T-cell (primary cell): ENCODE measurements at regions not wholly inside any gene's neighbourhood (a gene's known extent, or its start where the extent isn't known, plus 50 kb on each side); places are given as distances from the start of the nearest gene placed in this dataset.

Experiments
- ATAC-seq, 4 experiments: fragments of 200-7000 bp in 3 of 4; fragments of 150-1000 bp in 1 of 4; cut with Tn5 transposase; replicated peaks in 1 of 4; 1 replicate in 3 of 4; 2 replicates in 1 of 4; pipeline ENCODE4 v1.10.0; 2021; ENCODE audit warnings: moderate library complexity in 3 of 4, mild to moderate bottlenecking in 2 of 4, moderate number of reproducible peaks in 1 of 4
- CTCF ChIA-PET, 2 donors: fragments of 300-600 bp; sonication (Branson Sonifier 250); formaldehyde crosslinking; loops; one replicate each; lab custom pipeline; 2022; ENCODE audit warnings: antibody characterized with exemption in 2 of 2; lab: Charles Lee
- POLR2A ChIA-PET, 2 donors: fragments of 300-600 bp; sonication (Branson Sonifier 250); formaldehyde crosslinking; loops; one replicate each; lab custom pipeline; 2022; ENCODE audit warnings: antibody characterized with exemption in 2 of 2; lab: Charles Lee
- DNase-seq, 35 experiments: peaks; one replicate each; pipeline versions ENCODE4 v3.0.0 to v3.0.0-alpha.2; 2013 to 2023
- H3K27ac ChIP-seq: one replicate; pipeline ENCODE4 v1.5.1; 2013; ENCODE audit warnings: low read length
- H3K27me3 ChIP-seq, 2 experiments: replicated peaks in 1 of 2; 1 replicate in 1 of 2; 2 replicates in 1 of 2; pipeline versions ENCODE4 v1.6.1 to v1.7.0; 2013; ENCODE audit warnings: low read length in 1 of 2, mixed read lengths in 1 of 2; ENCODE audit not compliant: control insufficient read depth in 2 of 2, insufficient read depth in 2 of 2; ENCODE audit errors: extremely low read depth in 1 of 2
- H3K36me3 ChIP-seq, 2 donors: 1 replicate in 1 of 2; 2 replicates in 1 of 2; pipeline versions ENCODE4 v1.6.1 to v1.7.0; 2013; ENCODE audit warnings: low read length in 1 of 2; ENCODE audit not compliant: control insufficient read depth in 2 of 2, insufficient read depth in 1 of 2; ENCODE audit errors: extremely low read depth in 1 of 2
- H3K4me1 ChIP-seq, 2 experiments: 1 replicate in 1 of 2; 2 replicates in 1 of 2; pipeline versions ENCODE4 v1.6.1 to v1.7.0; 2013; ENCODE audit warnings: low read length in 2 of 2, mixed read lengths in 1 of 2; ENCODE audit not compliant: insufficient read depth in 2 of 2, control insufficient read depth in 1 of 2; ENCODE audit errors: extremely low read depth in 1 of 2
- H3K4me3 ChIP-seq, 2 donors: 1 replicate in 1 of 2; 2 replicates in 1 of 2; pipeline versions ENCODE4 v1.5.1 to v1.7.0; 2013; ENCODE audit warnings: mild to moderate bottlenecking in 2 of 2, low read length in 1 of 2, moderate library complexity in 1 of 2; ENCODE audit not compliant: control insufficient read depth in 1 of 2; ENCODE audit errors: extremely low read depth in 1 of 2
- H3K9me3 ChIP-seq: 2 replicates; pipeline ENCODE4 v1.7.0; 2013
- H3K27ac Mint-ChIP-seq, 2 donors: one replicate each; pipeline ENCODE4 v1.8.0; 2020 to 2021; ENCODE audit warnings: mild to moderate bottlenecking in 2 of 2, mixed read lengths in 2 of 2
- H3K27me3 Mint-ChIP-seq, 2 donors: one replicate each; pipeline ENCODE4 v1.8.0; 2021 to 2022; ENCODE audit warnings: mixed read lengths in 2 of 2
- H3K36me3 Mint-ChIP-seq: one replicate; pipeline ENCODE4 v1.8.0; 2021; ENCODE audit warnings: mixed read lengths
- H3K4me1 Mint-ChIP-seq, 3 donors: one replicate each; pipeline ENCODE4 v1.8.0; 2020 to 2022; ENCODE audit warnings: mixed read lengths in 3 of 3, mild to moderate bottlenecking in 1 of 3
- H3K4me3 Mint-ChIP-seq, 3 donors: one replicate each; pipeline ENCODE4 v1.8.0; 2020 to 2022; ENCODE audit warnings: mild to moderate bottlenecking in 3 of 3, mixed read lengths in 3 of 3, moderate library complexity in 3 of 3
- H3K9me3 Mint-ChIP-seq, 3 donors: one replicate each; pipeline ENCODE4 v1.8.0; 2020 to 2022; ENCODE audit warnings: mixed read lengths in 3 of 3
- WGBS: methylation state at CpG from one replicate; pipeline ENCODE4 v1.1.5; 2013; ENCODE audit warnings: missing lambda C conversion rate; ENCODE audit not compliant: insufficient coverage; 5-methylcytosine and 5-hydroxymethylcytosine counted together

DNA sequence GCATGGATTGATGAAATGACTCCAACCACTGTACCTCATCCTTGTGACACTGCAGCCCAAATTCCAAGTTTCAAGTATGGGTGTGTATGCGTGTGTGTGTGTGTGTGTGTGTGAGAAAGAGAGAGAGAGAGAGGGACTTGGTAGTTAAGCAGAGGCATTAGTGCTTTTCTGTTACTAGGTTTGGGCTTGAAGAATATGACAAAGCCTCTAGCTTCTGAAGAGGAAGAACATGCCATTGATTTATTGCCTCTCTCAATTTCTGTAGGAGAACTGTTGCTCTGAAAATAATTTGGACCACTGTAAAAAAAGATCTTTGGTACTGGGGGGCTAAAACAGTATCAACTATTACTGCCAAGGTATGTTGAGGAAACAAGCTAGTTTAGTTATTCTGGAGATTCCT is 139.2 kb downstream of the AQP9 start:
- ATAC-seq, result no peak
- WGBS, result no CpG with 5 or more reads among the region's 1 CpG
- POLR2A ChIA-PET, result no interaction called here

DNA sequence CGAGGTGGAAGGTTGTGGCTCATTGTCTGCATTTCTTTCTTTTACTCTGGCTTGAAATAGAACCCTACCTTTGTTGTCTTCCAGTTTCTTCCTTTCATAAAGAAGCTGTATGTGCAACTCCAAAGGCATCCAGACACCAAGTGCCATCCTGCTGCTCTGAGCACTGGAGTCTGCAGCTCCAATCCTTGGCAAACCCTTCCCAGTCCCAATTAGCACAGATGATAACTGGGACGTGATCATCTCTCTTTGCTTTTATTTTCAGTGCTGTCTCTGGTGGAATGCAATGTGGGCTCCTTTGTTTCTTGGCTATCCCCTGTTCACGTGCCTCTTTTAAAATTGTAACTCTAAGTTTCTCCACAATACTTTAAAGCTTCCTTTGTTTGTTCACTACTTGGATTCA is 140.9 kb downstream of the AQP9 start:
- no peaks in the 10 kb centered on the region for H3K9me3 ChIP-seq
- H3K9me3 Mint-ChIP-seq, result no peaks in the 10 kb centered on the region
- DNase-seq, result no peak
- H3K27me3 Mint-ChIP-seq, result peaks cover 0 to 2% of the 10 kb centered on the region in 2 donors
- H3K36me3 Mint-ChIP-seq, result no peaks in the 10 kb centered on the region
- H3K27ac Mint-ChIP-seq, result no peak overlapping the region
- CTCF ChIA-PET, result no interaction called here
- no peak overlapping the region for H3K4me3 Mint-ChIP-seq
- H3K36me3 ChIP-seq, result no peaks in the 10 kb centered on the region
- WGBS, result no CpG with 5 or more reads among the region's 3 CpGs
- H3K4me1 Mint-ChIP-seq, result no peaks in the 10 kb centered on the region
- no peak overlapping the region for H3K4me3 ChIP-seq
- no peak for ATAC-seq
- POLR2A ChIA-PET, result no interaction called here
- no peaks in the 10 kb centered on the region for H3K4me1 ChIP-seq
- no peaks in the 10 kb centered on the region for H3K27me3 ChIP-seq
- H3K27ac ChIP-seq, result no peak overlapping the region

More for the DNA sequence above, 139.2 kb downstream of the AQP9 start:
- H3K27me3 Mint-ChIP-seq, result peaks cover 0 to 2% of the 10 kb centered on the region in 2 donors
- no peaks in the 10 kb centered on the region for H3K9me3 ChIP-seq
- no peaks in the 10 kb centered on the region for H3K27me3 ChIP-seq
- H3K36me3 ChIP-seq, result no peaks in the 10 kb centered on the region
- no peak for DNase-seq
- CTCF ChIA-PET, result no interaction called here
- H3K27ac Mint-ChIP-seq, result no peak overlapping the region
- H3K9me3 Mint-ChIP-seq, result no peaks in the 10 kb centered on the region
- no peak overlapping the region for H3K4me3 ChIP-seq
- H3K36me3 Mint-ChIP-seq, result no peaks in the 10 kb centered on the region
- H3K4me1 ChIP-seq, result no peaks in the 10 kb centered on the region
- H3K27ac ChIP-seq, result no peak overlapping the region
- no peaks in the 10 kb centered on the region for H3K4me1 Mint-ChIP-seq
- no peak overlapping the region for H3K4me3 Mint-ChIP-seq

DNA sequence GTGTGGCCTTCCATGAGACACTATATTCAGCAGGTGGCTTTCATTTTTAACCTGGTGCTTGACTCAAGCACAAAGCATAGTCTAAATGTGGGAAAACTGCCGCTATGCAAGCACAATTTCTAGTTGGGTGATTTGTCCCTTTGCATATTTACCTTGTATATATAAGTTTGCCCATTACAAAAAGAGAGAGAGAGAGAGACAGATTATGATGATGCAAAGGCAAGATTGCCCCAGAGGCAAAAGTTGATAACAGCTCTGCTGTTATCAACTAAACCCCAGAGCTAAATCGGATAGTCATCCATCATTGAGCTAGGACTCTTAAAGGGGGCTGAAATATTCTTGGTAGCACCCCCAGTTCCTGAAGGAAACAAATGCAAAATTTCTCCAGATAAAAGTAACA is 141.5 kb downstream of the AQP9 start:
- Histone ChIP-seq H3K4me1 (no peaks in the 10 kb centered on the region), H3K27ac (no peak overlapping the region), H3K36me3 (no peaks in the 10 kb centered on the region), H3K27me3 (no peaks in the 10 kb centered on the region), H3K9me3 (no peaks in the 10 kb centered on the region), H3K4me3 (no peak overlapping the region)
- no CpG with 5 or more reads among the region's 2 CpGs for WGBS
- peaks cover 0 to 2% (median under 1%) of the 10 kb centered on the region in 3 donors for H3K4me1 Mint-ChIP-seq
- H3K36me3 Mint-ChIP-seq, result no peaks in the 10 kb centered on the region
- no peaks in the 10 kb centered on the region for H3K9me3 Mint-ChIP-seq
- no peak for ATAC-seq
- no peak overlapping the region for H3K4me3 Mint-ChIP-seq
- ChIA-PET POLR2A (no interaction called here), CTCF (interaction anchor here in 1 of 2 donors (0.8 kb wide), 1 partner anchor 764 kb away, joined by 3 read pairs; no protein-coding TSS in a partner anchor)
- H3K27ac Mint-ChIP-seq, result no peak overlapping the region
- H3K27me3 Mint-ChIP-seq, result peaks cover 0 to 2% of the 10 kb centered on the region in 2 donors
- DNase-seq, result no peak

DNA sequence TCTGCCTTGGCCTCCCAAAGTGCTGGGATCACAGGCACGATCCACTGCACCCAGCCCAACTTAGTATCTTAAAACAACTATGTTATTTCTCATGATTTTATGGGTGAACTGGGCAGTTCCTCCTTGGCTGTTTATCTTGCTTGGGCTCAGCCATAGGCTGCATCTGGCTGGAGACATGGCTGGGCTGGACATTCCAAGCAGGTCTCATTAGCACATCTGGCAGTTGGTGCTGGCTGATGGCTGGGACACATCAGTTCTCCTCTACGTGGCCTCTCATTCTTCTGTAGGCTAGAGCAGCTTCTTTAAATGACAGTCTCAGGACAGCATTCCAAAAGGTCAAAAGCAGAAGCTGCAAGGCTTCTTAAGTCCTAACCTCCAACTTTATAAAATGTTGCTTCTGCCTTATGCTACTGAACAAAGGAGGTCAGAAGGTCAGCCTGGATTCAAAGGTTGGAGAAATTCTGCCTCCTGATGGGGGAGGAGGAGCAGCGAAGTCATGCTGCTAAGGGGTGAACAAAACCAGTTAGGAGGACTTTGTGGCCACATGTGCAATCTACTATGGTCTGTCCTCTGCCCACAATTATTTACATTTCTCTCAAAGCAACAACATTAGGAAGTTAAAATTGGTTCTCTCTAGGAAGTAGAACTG is 144.0 kb downstream of the AQP9 start:
- Histone ChIP-seq H3K4me3 (no peak overlapping the region), H3K9me3 (no peaks in the 10 kb centered on the region), H3K27ac (no peak overlapping the region), H3K27me3 (no peaks in the 10 kb centered on the region), H3K4me1 (peaks cover 0 to 13% of the 10 kb centered on the region in 2 experiments), H3K36me3 (no peaks in the 10 kb centered on the region)
- Mint-ChIP-seq H3K9me3 (no peaks in the 10 kb centered on the region), H3K4me1 (peaks cover 11 to 23% (median 16%) of the 10 kb centered on the region in 3 donors), H3K4me3 (no peak overlapping the region), H3K27me3 (no peaks in the 10 kb centered on the region), H3K27ac (no peak overlapping the region), H3K36me3 (no peaks in the 10 kb centered on the region)
- 94% methylated on average over 2 of the region's 3 CpGs for WGBS
- POLR2A ChIA-PET, result no interaction called here
- CTCF ChIA-PET, result no interaction called here
- ATAC-seq, result no peak
- no peak for DNase-seq

DNA sequence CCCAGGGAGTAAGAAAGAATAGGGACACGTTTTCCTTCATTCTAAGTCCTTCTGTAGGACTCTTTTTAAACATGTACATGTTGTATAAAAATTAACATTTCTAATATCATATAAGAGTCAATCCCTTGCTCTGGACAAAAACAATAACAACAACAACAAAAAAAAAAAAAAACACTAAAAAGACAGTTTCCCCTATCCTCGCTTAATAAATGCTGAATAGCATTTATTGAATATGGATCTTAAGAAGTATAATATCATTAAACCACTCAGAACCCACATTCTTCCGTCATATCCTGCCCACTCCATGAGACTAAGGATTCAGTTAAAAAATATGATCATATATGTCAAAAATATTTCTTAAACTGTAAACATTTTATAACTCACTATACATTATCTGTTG is 145.1 kb downstream of the AQP9 start:
- peaks cover 11 to 23% (median 16%) of the 10 kb centered on the region in 3 donors for H3K4me1 Mint-ChIP-seq

DNA sequence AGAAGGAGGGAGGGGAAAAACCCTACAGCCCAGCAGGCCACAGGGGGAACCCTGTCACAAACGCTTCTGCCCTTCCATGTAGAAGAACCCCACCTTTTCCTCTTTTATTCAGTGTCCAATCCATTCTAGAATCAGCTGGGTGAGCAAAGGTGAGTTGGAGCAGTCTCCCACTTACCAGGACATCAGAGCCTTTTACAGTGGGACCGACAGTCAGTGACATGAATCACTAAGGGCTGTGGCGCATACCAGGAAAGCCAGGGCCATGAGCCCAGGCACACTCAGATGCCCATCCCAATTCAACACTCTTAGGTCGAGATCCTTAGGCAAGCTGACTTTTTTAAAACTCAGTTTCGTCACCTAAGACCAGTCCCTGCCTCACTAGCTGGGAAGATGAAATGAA is 146.1 kb downstream of the AQP9 start:
- Mint-ChIP-seq H3K9me3 (no peaks in the 10 kb centered on the region), H3K4me3 (no peak overlapping the region), H3K27me3 (no peaks in the 10 kb centered on the region), H3K27ac (no peak overlapping the region), H3K36me3 (no peaks in the 10 kb centered on the region), H3K4me1 (peaks cover 11 to 23% (median 16%) of the 10 kb centered on the region in 3 donors)
- Histone ChIP-seq H3K27me3 (no peaks in the 10 kb centered on the region), H3K9me3 (no peaks in the 10 kb centered on the region), H3K27ac (no peak overlapping the region), H3K36me3 (no peaks in the 10 kb centered on the region), H3K4me3 (no peak overlapping the region), H3K4me1 (peaks cover 0 to 13% of the 10 kb centered on the region in 2 experiments)
- ATAC-seq (no peak), DNase-seq (no peak)
- ChIA-PET CTCF (no interaction called here), POLR2A (interaction anchor here in 1 of 2 donors (0.8 kb wide), 1 partner anchor 13 kb away, joined by 3 read pairs; no protein-coding TSS in a partner anchor)
- WGBS, result 94% methylated on average over 2 of the region's 5 CpGs

More for the DNA sequence above, 145.1 kb downstream of the AQP9 start:
- H3K4me3 ChIP-seq, result no peak overlapping the region
- H3K27me3 ChIP-seq, result no peaks in the 10 kb centered on the region
- ATAC-seq (no peak), DNase-seq (no peak)
- H3K27ac ChIP-seq, result no peak overlapping the region
- no peaks in the 10 kb centered on the region for H3K9me3 ChIP-seq
- peaks cover 0 to 13% of the 10 kb centered on the region in 2 experiments for H3K4me1 ChIP-seq
- Mint-ChIP-seq H3K9me3 (no peaks in the 10 kb centered on the region), H3K27me3 (no peaks in the 10 kb centered on the region), H3K4me3 (no peak overlapping the region), H3K27ac (no peak overlapping the region), H3K36me3 (no peaks in the 10 kb centered on the region)
- no CpG with 5 or more reads among the region's 3 CpGs for WGBS
- no peaks in the 10 kb centered on the region for H3K36me3 ChIP-seq
- ChIA-PET CTCF (no interaction called here), POLR2A (no interaction called here)
